Upper lobe of left lung (tissue), 4 donors: ENCODE measurements at regions not wholly inside any gene's neighbourhood (a gene's known extent, or its start where the extent isn't known, plus 50 kb on each side); places are given as distances from the start of the nearest gene placed in this dataset.

ENCODE experiments used
- POLR2AphosphoS5 ChIP-seq, 2 donors: sonication (generic); formaldehyde crosslinking; IDR thresholded peaks; one replicate each; pipeline ENCODE4 v1.5.1; 2017; ENCODE audit warnings: antibody characterized with exemption in 2 of 2
- TF ChIP-seq, protein P1 (sequence below), 6 experiments: fragments of 450-650 bp in 4 of 6; fragments of 200-600 bp in 2 of 6; sonication (generic) in 2 of 6; IDR thresholded peaks; one replicate each; pipeline ENCODE4 v1.5.1; 2016 to 2019; ENCODE audit warnings: antibody characterized with exemption in 6 of 6

- TF ChIP-seq, protein P1, sequence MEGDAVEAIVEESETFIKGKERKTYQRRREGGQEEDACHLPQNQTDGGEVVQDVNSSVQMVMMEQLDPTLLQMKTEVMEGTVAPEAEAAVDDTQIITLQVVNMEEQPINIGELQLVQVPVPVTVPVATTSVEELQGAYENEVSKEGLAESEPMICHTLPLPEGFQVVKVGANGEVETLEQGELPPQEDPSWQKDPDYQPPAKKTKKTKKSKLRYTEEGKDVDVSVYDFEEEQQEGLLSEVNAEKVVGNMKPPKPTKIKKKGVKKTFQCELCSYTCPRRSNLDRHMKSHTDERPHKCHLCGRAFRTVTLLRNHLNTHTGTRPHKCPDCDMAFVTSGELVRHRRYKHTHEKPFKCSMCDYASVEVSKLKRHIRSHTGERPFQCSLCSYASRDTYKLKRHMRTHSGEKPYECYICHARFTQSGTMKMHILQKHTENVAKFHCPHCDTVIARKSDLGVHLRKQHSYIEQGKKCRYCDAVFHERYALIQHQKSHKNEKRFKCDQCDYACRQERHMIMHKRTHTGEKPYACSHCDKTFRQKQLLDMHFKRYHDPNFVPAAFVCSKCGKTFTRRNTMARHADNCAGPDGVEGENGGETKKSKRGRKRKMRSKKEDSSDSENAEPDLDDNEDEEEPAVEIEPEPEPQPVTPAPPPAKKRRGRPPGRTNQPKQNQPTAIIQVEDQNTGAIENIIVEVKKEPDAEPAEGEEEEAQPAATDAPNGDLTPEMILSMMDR (IDR thresholded peaks at IDR 0.05), result no peak
- no peak for TF ChIP-seq POLR2AphosphoS5 (IDR thresholded peaks at IDR 0.05)
Measured at GRCh38 chr3:16024548-16024947, 149.9 kb upstream of the GALNT15 start.
